ENCODE measurements at regions not wholly inside any gene's neighbourhood (a gene's known extent, or its start where the extent isn't known, plus 50 kb on each side); places are given as distances from the start of the nearest gene placed in this dataset.
"Not testable (repeated sequence)": the region's sequence is repeated elsewhere in the genome, so short reads cannot be mapped to it uniquely, and the experiment has no call there.

GRCh38 chr5:90128551-90128950, 281.0 kb downstream of the CETN3 start:
- no peak for DNase-seq

DNA sequence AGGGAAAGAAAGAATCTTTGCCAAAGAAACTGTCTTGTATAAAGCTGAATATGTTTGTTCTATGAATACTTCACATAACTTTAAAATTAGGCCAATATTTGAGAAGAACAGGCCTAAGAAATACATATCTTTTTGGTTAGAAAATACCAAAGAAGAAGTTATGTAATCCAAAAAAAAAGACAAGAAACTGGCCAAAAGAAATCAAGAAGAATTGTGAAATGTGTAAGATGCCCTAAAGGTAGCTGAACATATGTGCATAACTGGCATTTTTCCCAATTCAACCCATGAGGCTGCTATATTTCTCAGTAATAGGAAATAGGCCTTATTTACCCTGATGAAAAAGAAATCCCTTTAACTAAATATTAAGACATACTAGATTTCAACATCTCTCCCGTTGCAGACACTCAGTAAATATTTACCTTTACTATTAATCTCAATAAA, 290.0 kb downstream of the CETN3 start:
- no peak for DNase-seq

GRCh38 chr5:90117005-90117404, 292.6 kb downstream of the CETN3 start:
- no peak for DNase-seq

DNA sequence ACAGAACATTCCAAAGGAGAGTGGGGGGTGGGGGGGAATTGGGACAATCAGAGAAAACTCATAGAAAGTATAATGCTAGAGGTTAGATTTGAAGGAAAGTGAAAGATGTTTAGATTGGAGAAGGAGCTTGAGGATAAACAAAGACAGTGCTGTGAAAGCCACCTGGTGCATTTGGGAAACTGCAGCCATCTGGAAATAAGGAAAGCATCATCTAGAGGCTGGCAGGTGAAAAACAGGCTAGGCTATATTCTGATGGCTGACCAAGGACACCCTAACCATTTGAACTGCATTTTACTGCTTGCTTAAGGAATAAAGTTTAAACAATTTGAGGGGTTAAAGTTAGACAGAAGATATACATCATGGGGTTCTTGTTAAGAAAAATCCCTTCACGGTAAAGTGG, 296.4 kb downstream of the CETN3 start:
- DNase-seq, result no peak

GRCh38 chr5:90112033-90112692, 297.4 kb downstream of the CETN3 start:
- DNase-seq, result no peak

- no peak for DNase-seq
Observed at GRCh38 chr5:90111364-90112032, 298.1 kb downstream of the CETN3 start.

GRCh38 chr5:90109285-90109684, 300.3 kb downstream of the CETN3 start:
- no peak for DNase-seq

- no peak for DNase-seq
Observed at GRCh38 chr5:90099099-90099498, 310.5 kb downstream of the CETN3 start.

GRCh38 chr5:90097082-90097477, 312.5 kb downstream of the CETN3 start:
- DNase-seq, result no peak

DNA sequence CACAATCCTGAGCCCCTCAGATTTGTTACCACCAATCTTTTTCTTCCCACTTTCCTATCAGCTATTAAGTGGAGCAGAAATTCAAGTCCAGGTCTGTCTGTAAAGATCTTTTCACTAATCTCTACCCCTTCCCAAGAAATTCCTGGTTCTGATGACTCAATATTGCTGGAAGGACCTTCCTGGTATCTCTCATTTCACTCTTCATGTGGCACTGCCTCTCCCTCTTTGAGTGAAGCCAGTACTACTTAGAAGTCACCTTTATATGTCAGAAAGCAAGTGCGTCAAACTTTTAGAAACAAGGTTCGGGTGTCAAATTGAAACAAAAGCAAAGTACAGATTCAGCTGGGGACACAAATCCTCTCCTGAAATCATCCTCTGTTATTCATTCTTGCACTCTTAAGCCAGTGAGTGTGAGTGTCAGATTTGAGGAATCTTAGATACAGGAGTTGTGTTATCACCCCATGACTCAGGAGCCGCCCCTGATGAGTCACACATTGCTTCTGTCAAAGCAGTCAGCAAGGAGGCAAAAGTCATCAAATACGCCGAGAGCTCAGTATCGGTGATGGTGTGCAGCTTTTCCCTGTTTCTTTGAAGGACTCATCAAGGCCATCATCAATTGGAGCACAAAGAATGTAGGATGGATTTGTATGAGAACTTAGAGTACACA, 313.0 kb downstream of the CETN3 start:
- DNase-seq, result no peak

GRCh38 chr5:90095292-90096060, 314.1 kb downstream of the CETN3 start:
- no peak for DNase-seq

GRCh38 chr5:90093751-90094485, 315.6 kb downstream of the CETN3 start:
- no peak for DNase-seq

GRCh38 chr5:90092734-90093133, 316.8 kb downstream of the CETN3 start:
- no peak for DNase-seq

GRCh38 chr5:90084342-90084741, 325.2 kb downstream of the CETN3 start:
- DNase-seq, result no peak

- not testable (repeated sequence) for DNase-seq
Observed at GRCh38 chr5:90073026-90073570, 336.5 kb downstream of the CETN3 start.

GRCh38 chr5:90071656-90072055, 337.9 kb downstream of the CETN3 start:
- DNase-seq, result no peak

DNA sequence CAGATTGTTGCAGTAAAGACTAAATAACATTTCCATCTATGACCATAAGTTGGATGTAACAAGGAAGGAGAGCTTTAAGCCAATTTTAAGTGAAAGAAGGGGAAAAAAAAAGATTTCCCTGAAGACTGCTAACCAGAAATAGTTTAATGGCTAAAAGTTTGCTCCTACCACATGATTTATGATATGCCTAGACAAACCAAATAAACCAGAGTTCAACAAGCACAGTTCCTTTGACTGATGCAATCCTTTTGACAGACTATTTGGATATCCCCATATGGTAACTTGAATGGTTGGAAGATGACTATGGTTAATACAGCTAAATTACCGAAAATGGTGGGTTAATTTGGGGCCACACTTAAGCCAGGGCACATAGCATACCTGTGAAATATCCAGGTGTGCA, 338.5 kb downstream of the CETN3 start:
- DNase-seq, result no peak

DNA sequence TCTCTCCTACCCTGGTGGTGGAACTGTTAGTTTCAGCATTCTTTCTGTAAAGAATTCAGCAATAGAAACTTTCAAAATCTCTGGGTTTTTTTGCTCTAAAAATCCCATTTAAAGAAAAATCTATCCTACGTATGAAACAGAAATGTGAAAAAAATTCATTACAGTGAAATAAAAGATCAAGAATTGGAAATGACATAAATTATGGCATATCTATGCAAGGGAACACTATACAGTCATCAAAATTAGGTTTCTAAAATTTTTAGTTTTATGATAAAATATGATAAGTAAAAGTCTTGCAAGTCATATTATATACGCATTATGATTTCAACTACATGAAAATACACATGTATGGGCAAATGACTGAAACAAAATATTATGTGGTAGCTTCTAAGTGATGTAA, 342.6 kb downstream of the CETN3 start:
- no peak for DNase-seq

DNA sequence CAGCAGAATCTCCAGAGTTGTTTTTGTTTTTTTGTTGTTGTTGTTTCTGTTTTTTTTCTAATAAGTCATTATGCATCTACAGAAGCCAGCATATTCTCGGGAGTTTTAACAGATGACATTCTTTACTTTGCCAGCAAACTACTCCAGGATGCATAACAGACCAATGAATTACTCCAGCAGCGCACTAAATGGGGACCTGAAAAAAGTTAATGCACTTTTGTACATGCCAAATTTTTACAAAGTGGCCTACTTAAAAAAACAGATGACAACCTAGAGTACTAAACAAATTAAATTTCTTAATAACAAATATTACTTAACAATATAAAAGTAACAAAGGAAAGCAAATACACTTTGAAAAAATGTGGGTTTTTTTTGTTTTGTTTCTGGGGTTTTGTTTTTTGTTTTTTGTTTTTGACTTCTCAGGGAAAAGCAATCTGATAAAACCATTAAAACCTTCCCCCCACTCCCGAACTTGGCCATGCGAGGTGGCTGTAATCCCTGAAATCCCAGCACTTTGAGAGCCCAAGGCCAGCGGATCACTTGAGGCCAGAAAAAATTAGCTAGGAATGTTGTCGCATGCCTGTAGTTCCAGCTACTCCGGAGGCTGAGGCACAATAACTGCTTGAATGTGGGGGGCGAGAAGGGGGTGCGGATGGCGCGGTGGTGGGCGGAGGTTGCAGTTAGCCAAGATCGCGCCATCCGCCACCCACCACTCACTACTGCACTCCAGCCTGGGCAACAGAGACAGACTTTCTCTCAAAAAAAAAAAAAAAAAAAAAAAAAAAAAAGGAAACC, 352.4 kb downstream of the CETN3 start:
- DNase-seq, result no peak

- DNase-seq, result no peak
Observed at GRCh38 chr5:90055831-90056328, 353.7 kb downstream of the CETN3 start.

- no peak for DNase-seq
Observed at GRCh38 chr5:90054612-90055011, 354.9 kb downstream of the CETN3 start.

All from GOT3 (cell line).